HepG2 (cell line): ENCODE measurements at regions not wholly inside any gene's neighbourhood (a gene's known extent, or its start where the extent isn't known, plus 50 kb on each side); places are given as distances from the start of the nearest gene placed in this dataset.

Source experiments
- ATAC-seq: fragments of 200-7000 bp; cut with Tn5 transposase; 3 replicates; pipeline ENCODE4 v1.9.1; 2020; ENCODE audit warnings: mild to moderate bottlenecking, moderate library complexity
- BruUV-seq: library from RNA; stranded (reverse); fragments of 400-500 nt; replicated peaks from 2 replicates; lab custom pipeline; 2021; lab: Mats Ljungman, UMichigan
- CTCF ChIA-PET: fragments of 300-600 bp; formaldehyde crosslinking; extraction: SDS; loops from one replicate; lab custom pipeline; 2021; ENCODE audit warnings: low total read pairs, inconsistent platforms, low intra/inter-chr PET ratio; lab: Yijun Ruan, JAX
- POLR2A ChIA-PET: fragments of 350-600 bp; sonication (Branson Sonifier 250); formaldehyde crosslinking; loops from one replicate; lab custom pipeline; 2020; ENCODE audit warnings: antibody characterized with exemption, inconsistent platforms; lab: Yijun Ruan, JAX
- DNase-seq: peaks from one replicate; pipeline ENCODE4 v3.0.0-alpha.2; 2015; ENCODE audit warnings: low spot score
- FAIRE-seq: peaks from 3 replicates; lab custom pipeline; 2011; peaks lifted over from hg19 to GRCh38; lab: Jason Lieb, UNC
- H2AFZ ChIP-seq: one replicate; pipeline ENCODE4 v1.6.1; 2011; ENCODE audit warnings: low read length, inconsistent platforms
- H3K27ac ChIP-seq: fragments of 300-600 bp; 3 replicates; pipeline ENCODE4 v1.8.0; 2011; ENCODE audit warnings: mixed run types, mild to moderate bottlenecking, mixed read lengths, low read length, inconsistent platforms; ENCODE audit not compliant: insufficient read depth; ENCODE audit errors: extremely low read length
- H3K27me3 ChIP-seq, 2 experiments: fragments of 200-600 bp in 1 of 2; 2 replicates in 1 of 2; 3 replicates in 1 of 2; pipeline versions ENCODE4 v1.6.0 to v1.8.0; 2011; ENCODE audit warnings: low read length in 2 of 2, mild to moderate bottlenecking in 2 of 2, moderate library complexity in 2 of 2, inconsistent platforms in 1 of 2; ENCODE audit not compliant: insufficient read depth in 2 of 2, control insufficient read depth in 1 of 2
- H3K36me3 ChIP-seq, 2 experiments: fragments of 200-600 bp in 1 of 2; replicated peaks in 1 of 2; 2 replicates in 1 of 2; 3 replicates in 1 of 2; pipeline versions ENCODE4 v1.5.1 to v1.8.0; 2011; ENCODE audit warnings: low read length in 2 of 2, inconsistent platforms in 1 of 2; ENCODE audit not compliant: insufficient read depth in 2 of 2, control insufficient read depth in 1 of 2
- H3K4me1 ChIP-seq: 2 replicates; pipeline ENCODE4 v1.5.1; 2012; ENCODE audit warnings: low read length, inconsistent platforms; ENCODE audit not compliant: insufficient read depth
- H3K4me2 ChIP-seq: 2 replicates; pipeline ENCODE4 v1.6.0; 2011; ENCODE audit warnings: low read depth, low read length, inconsistent platforms
- H3K4me3 ChIP-seq, 3 experiments: fragments of 200-600 bp in 1 of 3; sonication (generic), shearing (Covaris generic) in 1 of 3; replicated peaks in 1 of 3; 2 replicates each; pipeline ENCODE4 v1.5.1; 2011 to 2016; ENCODE audit warnings: low read length in 3 of 3, inconsistent platforms in 2 of 3, low read depth in 2 of 3, mild to moderate bottlenecking in 2 of 3, control low read depth in 1 of 3, mixed read lengths in 1 of 3; ENCODE audit not compliant: insufficient read depth in 1 of 3
- H3K79me2 ChIP-seq: one replicate; pipeline ENCODE4 v1.6.1; 2011; ENCODE audit warnings: low read length, inconsistent platforms; ENCODE audit not compliant: insufficient read depth
- H3K9ac ChIP-seq: 2 replicates; pipeline ENCODE4 v1.6.0; 2011; ENCODE audit warnings: mild to moderate bottlenecking, low read depth, low read length, inconsistent platforms; ENCODE audit not compliant: insufficient read depth
- H3K9me3 ChIP-seq: 2 replicates; pipeline ENCODE4 v1.5.1; 2012; ENCODE audit warnings: mild to moderate bottlenecking, low read length
- H4K20me1 ChIP-seq: 2 replicates; pipeline ENCODE4 v1.6.0; 2011; ENCODE audit warnings: inconsistent platforms, mild to moderate bottlenecking, low read length, moderate library complexity; ENCODE audit not compliant: insufficient read depth
- CENPX ChIP-seq: sonication (generic); formaldehyde crosslinking; IDR thresholded peaks from 2 replicates; pipeline ENCODE4 v1.9.0; 2021; ENCODE audit warnings: mild to moderate bottlenecking, missing genetic modification reagents, moderate library complexity
- FOXM1 ChIP-seq: sonication (generic); formaldehyde crosslinking; IDR thresholded peaks from 2 replicates; pipeline ENCODE4 v1.5.0; 2020; ENCODE audit warnings: missing genetic modification reagents
- GABPB1 ChIP-seq: IDR thresholded peaks from 2 replicates; pipeline ENCODE4 v1.6.1; 2016; ENCODE audit warnings: mild to moderate bottlenecking, missing genetic modification reagents, moderate library complexity, missing compliant biosample characterization
- HOMEZ ChIP-seq: IDR thresholded peaks from 2 replicates; pipeline ENCODE4 v1.6.1; 2016; ENCODE audit warnings: low read depth
- MED13 ChIP-seq: sonication (generic); formaldehyde crosslinking; IDR thresholded peaks from 2 replicates; pipeline ENCODE4 v1.5.0; 2020; ENCODE audit warnings: missing genetic modification reagents
- MEIS2 ChIP-seq: sonication (generic); formaldehyde crosslinking; IDR thresholded peaks from 2 replicates; pipeline ENCODE4 v1.9.0; 2021; ENCODE audit warnings: mild to moderate bottlenecking, missing genetic modification reagents
- POLR2AphosphoS5 ChIP-seq: IDR thresholded peaks from 2 replicates; pipeline ENCODE4 v1.6.1; 2012; ENCODE audit warnings: low read depth, low read length
- PRPF4 ChIP-seq: fragments of 200-400 bp; formaldehyde crosslinking; IDR thresholded peaks from 2 replicates; pipeline ENCODE4 v1.6.1; 2016; ENCODE audit warnings: low read length, low read depth; ENCODE audit not compliant: poor library complexity, severe bottlenecking
- SIX1 ChIP-seq: sonication (generic); formaldehyde crosslinking; IDR thresholded peaks from 2 replicates; pipeline ENCODE4 v1.4.0; 2020; ENCODE audit warnings: missing genetic modification reagents, borderline replicate concordance
- SMAD1 ChIP-seq: sonication (generic); formaldehyde crosslinking; IDR thresholded peaks from 2 replicates; pipeline ENCODE4 v1.4.0; 2020; ENCODE audit warnings: missing genetic modification reagents, low read depth, mild to moderate bottlenecking, borderline replicate concordance
- TCF7 ChIP-seq: sonication (generic); IDR thresholded peaks from 2 replicates; pipeline ENCODE4 v1.6.1; 2016; ENCODE audit warnings: antibody characterized with exemption, low read depth
- ZBTB21 ChIP-seq: sonication (generic); formaldehyde crosslinking; IDR thresholded peaks from 2 replicates; pipeline ENCODE4 v1.4.0; 2020; ENCODE audit warnings: missing genetic modification reagents
- ZNF180 ChIP-seq: sonication (generic); formaldehyde crosslinking; IDR thresholded peaks from 2 replicates; pipeline ENCODE4 v1.4.0; 2020; ENCODE audit warnings: low read depth, missing genetic modification reagents, borderline replicate concordance
- ZNF3 ChIP-seq: IDR thresholded peaks from 2 replicates; pipeline ENCODE4 v1.7.0; 2017; ENCODE audit warnings: inconsistent platforms
- ZNF558 ChIP-seq: sonication (generic); formaldehyde crosslinking; IDR thresholded peaks from 2 replicates; pipeline ENCODE4 v1.9.0; 2022; ENCODE audit warnings: mild to moderate bottlenecking, missing genetic modification reagents, borderline replicate concordance
- ZNF7 ChIP-seq: IDR thresholded peaks from 2 replicates; pipeline ENCODE4 v1.6.1; 2016; ENCODE audit warnings: missing biosample characterization, missing genetic modification reagents
- ZNF782 ChIP-seq: sonication (generic); formaldehyde crosslinking; IDR thresholded peaks from 2 replicates; pipeline ENCODE4 v1.4.0; 2020; ENCODE audit warnings: missing genetic modification reagents, mild to moderate bottlenecking, borderline replicate concordance
- ZNF878 ChIP-seq: sonication (generic); formaldehyde crosslinking; IDR thresholded peaks from 2 replicates; pipeline ENCODE4 v1.8.1; 2023; ENCODE audit warnings: mild to moderate bottlenecking, missing genetic modification reagents, moderate library complexity
- WGBS: methylation state at CpG from one replicate; pipeline ENCODE4 v1.1.6; 2017; ENCODE audit warnings: low lambda C conversion rate; 5-methylcytosine and 5-hydroxymethylcytosine counted together
- in situ Hi-C: cut with HindIII; loops from 2 replicates; pipeline ENCODE4 v1.10.0; 2017; ENCODE audit warnings: low pct_unique_long_range_greater_than_20kb; ENCODE audit not compliant: extremely low pct_ligation_motif_present
- intact Hi-C: fragments of 100-400 bp; cut with micrococcal nuclease; formaldehyde crosslinking; loops from one replicate; pipeline ENCODE4 v1.10.0; 2022; ENCODE audit not compliant: unreplicated experiment

- TF ChIP-seq ZNF878 (CRISPR knock-in tag) (no peak), ZNF180 (CRISPR knock-in tag) (no peak), PRPF4 (no peak)
These were observed 214.9 kb upstream of the IL12A start (continued) for GRCh38 chr3:159773706-159774105.

DNA sequence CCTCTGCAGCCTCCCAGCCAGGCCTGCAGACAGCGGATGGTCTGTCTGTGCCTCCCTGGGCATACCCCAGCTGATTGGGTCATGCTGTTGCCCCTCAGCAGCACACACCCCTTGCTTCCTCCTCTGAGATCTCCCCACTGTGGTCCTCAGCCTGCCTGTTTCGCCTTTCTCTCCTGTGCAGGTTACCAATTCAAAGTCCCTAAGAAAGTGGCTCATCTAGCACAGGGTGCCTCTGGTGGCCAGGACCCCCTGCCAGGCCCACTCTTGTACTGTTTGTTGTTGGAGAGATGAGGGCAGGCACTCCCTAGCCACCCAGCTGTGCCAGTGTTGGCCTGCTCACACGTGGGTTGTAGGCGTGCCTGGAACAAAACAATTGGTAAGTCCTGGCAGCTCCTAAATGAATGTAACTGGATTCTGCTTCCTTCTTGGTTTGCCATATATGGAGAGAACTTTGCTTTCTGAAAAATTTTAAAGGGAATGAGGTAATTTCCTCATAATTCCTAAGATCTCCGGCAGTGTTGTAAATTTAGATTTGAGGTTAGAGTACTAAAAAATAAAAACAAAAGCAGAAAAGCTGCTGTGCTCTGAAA lies 213.2 kb upstream of the IL12A start:
- no peak for FAIRE-seq
- CTCF ChIA-PET: no interaction called here
- TF ChIP-seq SIX1 (CRISPR knock-in tag) (no peak), MED13 (CRISPR knock-in tag) (no peak), ZNF7 (CRISPR knock-in tag) (no peak), ZNF3 (no peak), FOXM1 (CRISPR knock-in tag) (no peak), ZNF558 (no peak), ZNF782 (CRISPR knock-in tag) (no peak), SMAD1 (CRISPR knock-in tag) (no peak), ZBTB21 (no peak), HOMEZ (CRISPR knock-in tag) (no peak), TCF7 (no peak), CENPX (CRISPR knock-in tag) (no peak), GABPB1 (CRISPR knock-in tag) (no peak), MEIS2 (CRISPR knock-in tag) (no peak), POLR2AphosphoS5 (no peak)

More for the DNA sequence above, 213.2 kb upstream of the IL12A start:
- Histone ChIP-seq H3K9me3 (no peaks in the 10 kb centered on the region), H3K4me3 (no peak overlapping the region), H3K36me3 (no peaks in the 10 kb centered on the region), H3K4me2 (no peak overlapping the region), H3K9ac (no peak overlapping the region), H3K4me1 (no peaks in the 10 kb centered on the region), H3K79me2 (no peaks in the 10 kb centered on the region), H3K27me3 (0 out of 5 replicates have a peak, but pooled peaks cover 0 to under 1% of the 10 kb centered on the region in 2 experiments), H2AFZ (no peak overlapping the region), H3K27ac (no peak overlapping the region), H4K20me1 (no peaks in the 10 kb centered on the region)
- intact Hi-C loops: no loop called here
- no peak for ATAC-seq
- 61% methylated on average over 5 of the region's 5 CpGs for whole genome bisulfite sequencing
- POLR2A ChIA-PET: no interaction called here
- in situ Hi-C loops: no loop called here
- no TSS peak for BruUV-seq
- no peak for DNase-seq
